Right kidney (tissue), 1 donor: ENCODE measurements at regions not wholly inside any gene's neighbourhood (a gene's known extent, or its start where the extent isn't known, plus 50 kb on each side); places are given as distances from the start of the nearest gene placed in this dataset.
"Not testable (repeated sequence)": the region's sequence is repeated elsewhere in the genome, so short reads cannot be mapped to it uniquely, and the experiment has no call there.

ENCODE experiments used
- DNase-seq: peaks from one replicate; pipeline ENCODE4 v3.0.0-alpha.2; 2016

GRCh38 chr1:83125456-83125855, 873.5 kb downstream of the TTLL7 start:
- no peak for DNase-seq

DNA sequence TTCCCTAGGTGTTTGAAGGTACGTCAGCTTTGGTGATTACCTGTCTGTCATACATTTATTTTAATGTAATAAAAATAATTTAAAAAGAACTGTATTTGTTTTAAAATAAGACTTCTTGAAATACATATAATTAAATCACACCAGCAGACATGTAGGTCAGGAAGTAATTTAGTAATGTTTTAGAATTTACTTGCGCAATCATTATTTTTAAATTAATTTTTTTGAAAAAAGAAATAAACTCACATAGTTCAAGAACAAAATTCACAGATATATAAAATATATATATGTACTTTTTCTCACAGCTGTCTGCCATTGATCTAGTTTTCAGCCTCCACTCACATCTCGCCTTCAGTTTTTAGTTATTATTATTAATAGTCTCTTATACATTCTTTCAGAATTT, 875.9 kb downstream of the TTLL7 start:
- DNase-seq: no peak

GRCh38 chr1:83118472-83118871, 880.5 kb downstream of the TTLL7 start:
- no peak for DNase-seq

GRCh38 chr1:83117030-83117429, 881.9 kb downstream of the TTLL7 start:
- DNase-seq: not testable (repeated sequence)

- DNase-seq: no peak
These were observed 883.1 kb downstream of the TTLL7 start for GRCh38 chr1:83115785-83116184.

GRCh38 chr1:83114136-83114834, 884.6 kb downstream of the TTLL7 start:
- DNase-seq: no peak

- no peak for DNase-seq
These were observed 885.3 kb downstream of the TTLL7 start for GRCh38 chr1:83113652-83114051.

DNA sequence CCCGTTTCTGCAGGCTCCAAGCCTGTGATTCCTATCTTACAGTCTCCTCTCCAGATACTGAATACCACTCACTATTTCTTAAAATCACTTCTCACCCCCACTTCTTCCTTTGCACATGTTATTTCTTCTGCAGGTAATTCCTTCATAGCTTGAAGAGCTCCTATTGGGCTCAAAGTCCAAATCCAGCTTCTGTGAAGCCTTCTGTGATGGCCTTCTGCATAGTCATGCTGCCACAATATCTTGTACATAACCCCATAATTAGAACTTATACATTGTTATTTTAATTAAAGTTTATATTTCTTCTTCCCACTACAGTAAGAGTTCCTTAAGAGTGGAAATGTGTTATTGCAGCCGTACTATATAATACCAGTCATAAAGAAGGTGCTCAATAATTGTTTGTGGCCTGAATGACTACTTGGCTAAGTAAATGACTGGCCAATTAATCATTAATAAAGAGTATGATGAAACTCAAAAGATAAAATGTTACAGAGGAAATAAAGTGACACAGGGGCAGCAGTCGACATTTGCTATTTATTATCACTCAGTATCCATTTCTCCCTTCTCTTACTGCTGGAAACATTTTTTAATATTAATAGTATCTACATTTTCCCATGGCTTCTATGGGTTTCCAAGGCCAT, 886.6 kb downstream of the TTLL7 start:
- DNase-seq: no peak

DNA sequence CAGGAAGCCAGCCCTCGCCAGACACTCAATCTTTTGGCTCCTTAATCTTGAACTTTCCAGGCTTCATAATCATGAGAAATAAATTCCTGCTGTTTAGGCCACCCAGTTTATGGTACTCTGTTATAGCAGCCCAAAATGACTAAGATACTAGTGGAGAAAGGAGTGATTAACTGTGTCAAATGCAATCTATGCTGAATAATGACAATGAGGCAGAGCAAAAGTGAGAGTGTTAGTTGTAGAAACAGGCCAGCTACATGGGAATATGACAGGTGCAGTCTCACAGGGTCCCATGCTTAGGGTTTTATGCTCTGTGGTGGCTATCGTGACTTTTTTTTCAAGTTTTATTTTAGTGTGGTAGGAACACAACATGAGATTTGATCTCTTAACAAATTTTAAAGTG, 888.8 kb downstream of the TTLL7 start:
- DNase-seq: no peak

DNA sequence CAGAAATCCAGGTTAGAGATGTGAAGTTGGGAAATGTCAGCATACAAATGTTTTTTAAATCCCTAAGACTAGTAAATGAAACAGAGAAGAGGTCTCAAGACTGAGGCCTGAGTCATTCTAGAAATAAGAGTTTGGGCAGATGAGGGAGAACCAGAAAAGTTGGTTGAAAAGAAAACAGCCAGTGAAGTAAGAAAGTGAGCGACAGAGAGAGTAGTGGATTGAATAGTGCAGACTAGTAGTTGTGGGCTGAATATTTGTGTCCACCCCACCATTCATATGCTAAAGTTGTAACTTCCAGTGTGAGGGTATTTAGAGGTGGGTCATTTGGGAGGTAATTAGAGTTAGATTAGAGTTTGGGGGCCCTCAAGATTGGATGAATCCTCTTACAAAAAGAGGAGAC, 889.2 kb downstream of the TTLL7 start:
- no peak for DNase-seq

DNA sequence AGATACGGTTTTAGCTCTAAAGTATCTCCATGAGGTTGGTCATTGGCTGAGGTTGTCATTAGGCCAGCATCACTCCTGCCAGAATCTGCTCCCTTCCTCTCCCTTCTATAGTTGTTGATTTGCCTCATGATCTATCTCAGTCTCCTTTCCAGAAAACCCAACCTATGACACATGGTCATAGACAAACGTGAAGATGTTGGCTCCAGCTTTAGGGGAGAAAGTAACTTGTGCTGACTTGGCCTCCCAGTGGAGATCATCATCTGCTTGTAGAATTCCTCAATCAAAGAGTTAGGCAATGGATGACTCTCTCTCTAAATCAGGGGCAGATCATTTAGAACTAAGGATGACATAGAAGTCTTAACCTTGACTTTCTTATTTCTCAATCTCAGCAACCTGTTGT, 894.4 kb downstream of the TTLL7 start:
- no peak for DNase-seq

DNA sequence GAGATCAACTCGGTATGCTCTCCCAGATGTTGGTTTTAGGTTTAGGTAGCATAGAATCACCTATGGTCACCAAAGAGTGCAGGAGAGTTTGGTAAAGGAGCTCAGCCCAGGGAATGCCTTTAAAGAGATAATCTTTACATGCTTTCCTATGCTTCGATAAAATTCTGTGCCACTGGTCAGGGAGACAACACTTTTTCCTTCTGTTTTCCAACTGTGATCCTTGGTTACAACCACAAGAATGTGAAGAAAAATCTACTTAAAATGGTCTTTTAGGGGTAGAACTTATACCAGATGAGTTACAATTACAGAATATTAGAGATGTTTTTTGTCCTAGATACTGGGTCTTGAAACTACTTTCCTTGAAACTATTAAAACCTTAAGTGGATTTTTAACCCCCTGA, 895.6 kb downstream of the TTLL7 start:
- DNase-seq: no peak

GRCh38 chr1:83102630-83103071, 896.3 kb downstream of the TTLL7 start:
- no peak for DNase-seq

- no peak for DNase-seq
These were observed 897.5 kb downstream of the TTLL7 start for GRCh38 chr1:83101406-83101805.

- DNase-seq: no peak
These were observed 898.8 kb downstream of the TTLL7 start for GRCh38 chr1:83100133-83100532.

GRCh38 chr1:83098791-83099190, 900.1 kb downstream of the TTLL7 start:
- DNase-seq: no peak

DNA sequence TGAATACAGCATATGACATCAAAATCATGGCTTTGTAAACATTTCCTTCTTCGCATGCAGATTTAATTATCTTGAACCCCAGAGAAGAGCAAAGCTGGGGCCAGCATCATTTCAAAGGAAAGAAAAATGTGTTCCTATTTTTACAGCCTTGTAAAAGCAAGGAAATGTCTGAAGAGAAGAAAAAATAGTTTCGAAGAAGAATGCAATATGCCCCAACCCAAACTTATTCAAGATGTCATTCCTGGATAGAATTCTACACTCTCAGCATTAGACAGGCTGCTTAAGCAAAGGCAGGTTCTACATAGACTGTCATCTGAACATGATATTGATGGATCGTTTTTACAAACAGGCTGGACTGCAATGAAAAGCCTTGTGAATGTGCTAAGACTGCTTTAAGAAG, 900.8 kb downstream of the TTLL7 start:
- DNase-seq: no peak

GRCh38 chr1:83097715-83098114, 901.2 kb downstream of the TTLL7 start:
- DNase-seq: no peak

DNA sequence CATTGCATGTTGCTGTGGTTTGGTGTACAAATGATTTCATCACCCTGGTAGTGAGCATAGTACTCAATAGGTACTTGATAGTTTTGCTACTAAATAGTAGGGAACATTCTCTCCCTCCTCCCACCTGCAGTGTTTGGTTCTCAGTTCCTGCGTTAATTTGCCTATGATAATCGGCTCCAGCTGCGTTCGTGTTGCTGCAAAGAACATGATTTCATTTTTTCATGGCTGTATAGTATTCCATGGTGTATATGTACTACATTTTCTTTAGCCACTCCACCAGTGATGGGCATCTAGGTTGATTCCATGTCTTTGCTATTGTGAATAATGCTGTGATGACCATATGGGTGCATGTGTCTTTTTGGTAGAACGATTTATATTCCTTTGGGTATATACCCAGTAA, 903.4 kb downstream of the TTLL7 start:
- DNase-seq: no peak

- DNase-seq: no peak
These were observed 908.7 kb downstream of the TTLL7 start for GRCh38 chr1:83090195-83090594.

DNA sequence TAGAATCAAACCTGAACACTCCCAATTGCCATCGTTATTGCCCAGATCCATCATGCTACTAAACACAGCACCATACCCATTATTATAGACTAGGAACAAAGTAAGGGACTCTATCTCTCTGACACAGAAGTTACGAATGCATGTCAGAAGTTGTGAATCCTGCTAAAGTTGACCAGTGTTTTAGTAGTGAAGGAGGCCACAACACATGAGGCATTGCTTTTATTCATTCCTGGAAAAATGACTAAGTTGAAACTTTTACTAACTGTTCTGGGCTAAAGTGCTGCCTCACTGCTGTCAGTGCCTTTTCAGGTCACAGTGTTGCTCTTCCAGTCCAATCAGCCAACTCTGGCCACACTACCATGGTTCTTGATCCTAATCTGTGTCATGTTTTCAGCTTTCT, 911.1 kb downstream of the TTLL7 start:
- DNase-seq: no peak

DNA sequence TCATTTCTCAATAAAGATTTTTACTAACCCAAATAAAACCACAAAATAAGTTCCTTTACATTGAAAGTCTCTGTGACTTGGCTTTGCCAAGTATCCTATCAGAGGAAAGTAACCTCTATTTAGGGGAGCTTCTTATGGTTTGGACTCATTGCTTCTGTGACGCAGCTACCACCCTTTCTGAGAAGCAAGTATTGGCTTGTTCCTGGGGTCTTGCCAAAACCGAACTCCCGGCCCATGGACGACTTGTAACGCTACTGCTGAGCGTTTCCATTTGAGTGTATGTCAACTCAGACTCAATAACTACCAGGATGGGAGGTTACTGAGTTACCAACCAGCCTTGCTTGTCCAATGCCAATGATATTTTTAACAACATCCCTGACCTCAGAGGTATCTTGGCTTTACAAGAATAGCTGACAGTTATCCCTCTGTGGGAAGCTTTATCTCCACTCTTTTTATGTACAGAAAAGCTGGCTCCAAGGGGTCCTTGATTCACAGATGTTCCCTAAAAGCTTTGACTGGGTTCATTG, 911.9 kb downstream of the TTLL7 start:
- no peak for DNase-seq

- DNase-seq: no peak
These were observed 912.6 kb downstream of the TTLL7 start for GRCh38 chr1:83086346-83086745.

GRCh38 chr1:83083589-83084224, 915.2 kb downstream of the TTLL7 start:
- DNase-seq: no peak
